C4-2B (cell line): ENCODE measurements at regions not wholly inside any gene's neighbourhood (a gene's known extent, or its start where the extent isn't known, plus 50 kb on each side); places are given as distances from the start of the nearest gene placed in this dataset.

Experiments
- CTCF ChIP-seq: fragments of 450-650 bp; conservative IDR thresholded peaks from 2 replicates; pipeline ENCODE4 v1.5.1; 2017; ENCODE audit warnings: mild to moderate bottlenecking
- ZFX ChIP-seq: fragments of 450-650 bp; IDR thresholded peaks from 2 replicates; pipeline ENCODE4 v1.6.1; 2017

GRCh38 chr2:55985406-55985805, 61.8 kb upstream of the EFEMP1 start:
- TF ChIP-seq CTCF: no peak
- TF ChIP-seq ZFX: no peak
